IPS-18a (cell line): ENCODE measurements at regions not wholly inside any gene's neighbourhood (a gene's known extent, or its start where the extent isn't known, plus 50 kb on each side); places are given as distances from the start of the nearest gene placed in this dataset.
"Not testable (repeated sequence)": the region's sequence is repeated elsewhere in the genome, so short reads cannot be mapped to it uniquely, and the experiment has no call there.

Experiments
- H3K27ac ChIP-seq: one replicate; pipeline ENCODE4 v1.5.1; 2013; ENCODE audit warnings: low read length
- H3K27me3 ChIP-seq: one replicate; pipeline ENCODE4 v1.6.1; 2013; ENCODE audit warnings: mild to moderate bottlenecking, low read length; ENCODE audit not compliant: control insufficient read depth, insufficient read depth
- H3K36me3 ChIP-seq: one replicate; pipeline ENCODE4 v1.6.1; 2013; ENCODE audit warnings: low read depth, low read length; ENCODE audit not compliant: control insufficient read depth
- H3K4me1 ChIP-seq: one replicate; pipeline ENCODE4 v1.6.1; 2013; ENCODE audit warnings: low read depth, low read length; ENCODE audit not compliant: control insufficient read depth
- H3K4me3 ChIP-seq: one replicate; pipeline ENCODE4 v1.5.1; 2013; ENCODE audit warnings: low read length
- H3K9ac ChIP-seq: one replicate; pipeline ENCODE4 v1.6.1; 2013; ENCODE audit warnings: mild to moderate bottlenecking, low read length, moderate library complexity
- H3K9me3 ChIP-seq: one replicate; pipeline ENCODE4 v1.6.1; 2013; ENCODE audit warnings: low read depth, low read length; ENCODE audit not compliant: control insufficient read depth

DNA sequence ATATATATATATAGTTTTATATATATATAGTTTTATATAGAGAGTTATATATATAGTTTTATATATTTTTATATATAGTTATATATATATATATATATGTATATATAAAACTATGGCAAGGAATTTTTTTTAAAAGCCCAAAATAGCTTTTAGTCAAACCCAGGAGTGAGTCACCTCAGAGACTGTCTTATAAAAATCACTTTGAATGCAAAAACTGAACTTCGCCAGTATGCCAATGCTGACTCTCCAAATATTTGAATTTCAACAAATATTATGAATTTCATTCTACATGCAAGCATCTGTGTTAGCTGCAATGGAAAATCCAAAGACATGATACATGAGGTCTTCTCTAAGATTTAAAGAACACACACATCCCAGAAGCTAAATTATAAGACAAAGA lies 132.8 kb upstream of the NR2F2 start:
- no peaks in the 10 kb centered on the region for H3K36me3 ChIP-seq

GRCh38 chr15:96199111-96199510 lies 131.4 kb upstream of the NR2F2 start:
- H3K9ac ChIP-seq, result no peak overlapping the region
- no peaks in the 10 kb centered on the region for H3K27me3 ChIP-seq
- no peaks in the 10 kb centered on the region for H3K4me1 ChIP-seq
- no peak overlapping the region for H3K27ac ChIP-seq
- H3K4me3 ChIP-seq, result no peak overlapping the region
- no peaks in the 10 kb centered on the region for H3K36me3 ChIP-seq
- H3K9me3 ChIP-seq, result no peaks in the 10 kb centered on the region

More for the DNA sequence above, 132.8 kb upstream of the NR2F2 start:
- H3K4me1 ChIP-seq, result no peaks in the 10 kb centered on the region
- no peak overlapping the region for H3K4me3 ChIP-seq
- no peaks in the 10 kb centered on the region for H3K9me3 ChIP-seq
- no peak overlapping the region for H3K27ac ChIP-seq
- H3K27me3 ChIP-seq, result no peaks in the 10 kb centered on the region
- no peak overlapping the region for H3K9ac ChIP-seq

GRCh38 chr15:96200357-96200967 lies 130.0 kb upstream of the NR2F2 start:
- Histone ChIP-seq H3K4me1 (no peaks in the 10 kb centered on the region), H3K27me3 (no peaks in the 10 kb centered on the region), H3K9ac (no peak overlapping the region), H3K4me3 (no peak overlapping the region), H3K9me3 (no peaks in the 10 kb centered on the region), H3K36me3 (no peaks in the 10 kb centered on the region), H3K27ac (no peak overlapping the region)

DNA sequence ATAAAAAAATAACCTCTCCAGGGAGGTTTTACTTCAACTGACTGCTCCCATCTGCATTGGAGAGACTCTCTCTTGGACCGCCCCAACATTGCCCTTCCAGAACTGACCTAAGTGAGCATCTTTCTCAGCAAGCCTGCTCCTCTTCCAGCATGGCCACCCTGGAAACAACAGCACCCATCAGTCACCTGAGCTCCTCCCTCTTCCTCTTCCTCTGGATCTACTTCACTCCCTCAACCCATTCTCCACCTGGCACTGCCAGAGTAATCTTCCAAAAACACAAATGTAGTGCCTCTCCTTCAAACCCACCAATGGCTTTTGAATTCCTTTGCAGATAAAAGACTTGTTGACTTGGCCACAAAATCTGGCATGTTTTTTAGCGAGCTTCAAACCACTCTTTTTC lies 128.8 kb upstream of the NR2F2 start:
- Histone ChIP-seq H3K4me1 (no peaks in the 10 kb centered on the region), H3K9ac (no peak overlapping the region), H3K4me3 (no peak overlapping the region), H3K9me3 (no peaks in the 10 kb centered on the region), H3K27me3 (no peaks in the 10 kb centered on the region), H3K27ac (no peak overlapping the region), H3K36me3 (no peaks in the 10 kb centered on the region)

GRCh38 chr15:96205588-96205987 lies 124.9 kb upstream of the NR2F2 start:
- H3K36me3 ChIP-seq, H3K27ac ChIP-seq, H3K9ac ChIP-seq, H3K9me3 ChIP-seq, H3K27me3 ChIP-seq, H3K4me1 ChIP-seq, H3K4me3 ChIP-seq: not testable (repeated sequence)

DNA sequence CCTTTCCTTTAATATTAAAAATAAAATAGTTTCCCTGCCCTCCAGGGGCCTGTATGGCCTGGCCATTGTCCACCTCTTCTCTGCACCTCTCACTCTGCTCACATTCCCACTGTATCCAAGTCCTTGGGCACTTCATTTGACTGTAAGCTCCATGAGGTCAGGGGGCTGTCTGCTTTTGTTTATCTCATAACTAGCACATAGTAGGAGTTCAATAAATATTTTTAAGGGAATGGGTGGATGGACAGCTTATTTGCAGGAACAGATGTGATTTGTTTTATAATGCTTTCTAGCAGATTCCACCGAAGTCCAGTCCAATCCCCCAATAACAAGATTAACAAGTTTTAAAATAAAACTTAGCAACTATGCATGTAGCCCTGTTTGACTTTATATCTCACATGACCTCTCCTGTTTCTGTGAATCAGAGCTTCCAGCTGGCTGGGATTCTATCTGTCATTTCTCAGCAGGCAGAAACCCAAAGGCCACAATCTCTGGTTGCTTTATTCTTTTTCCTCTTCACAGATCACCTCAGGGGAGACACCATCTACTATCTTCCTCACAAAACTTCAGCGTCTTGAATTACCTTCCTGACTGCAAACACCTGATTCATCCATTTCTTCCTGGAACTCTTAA lies 123.0 kb upstream of the NR2F2 start:
- H3K27me3 ChIP-seq, result no peaks in the 10 kb centered on the region
- no peaks in the 10 kb centered on the region for H3K4me1 ChIP-seq
- no peak overlapping the region for H3K9ac ChIP-seq
- H3K36me3 ChIP-seq, result no peaks in the 10 kb centered on the region
- no peak overlapping the region for H3K27ac ChIP-seq
- no peaks in the 10 kb centered on the region for H3K9me3 ChIP-seq
- no peak overlapping the region for H3K4me3 ChIP-seq

DNA sequence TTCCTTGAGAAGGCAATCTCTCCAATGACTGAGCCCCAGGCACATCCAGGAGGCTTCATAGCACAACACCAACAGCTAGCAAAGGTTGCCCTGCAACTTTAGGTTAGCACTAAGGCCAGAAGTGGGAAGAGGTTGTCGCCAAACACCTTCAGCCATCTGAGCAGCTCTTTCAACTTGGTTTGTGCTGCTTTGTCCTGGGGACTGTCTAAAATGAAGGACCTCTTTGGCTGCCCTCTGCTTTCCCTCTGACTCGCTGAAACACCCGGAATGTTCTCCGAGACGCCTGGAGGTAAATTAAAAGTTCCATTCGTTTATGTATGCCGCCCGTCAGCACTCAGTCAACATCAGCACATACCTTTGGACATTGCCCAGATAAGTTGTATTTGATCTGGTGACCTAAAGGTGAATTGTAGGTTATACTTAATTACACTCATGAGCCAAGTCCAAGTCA lies 121.2 kb upstream of the NR2F2 start:
- H3K27me3 ChIP-seq, result no peaks in the 10 kb centered on the region
- no peaks in the 10 kb centered on the region for H3K36me3 ChIP-seq
- H3K9me3 ChIP-seq, result no peaks in the 10 kb centered on the region
- no peak overlapping the region for H3K27ac ChIP-seq
- no peak overlapping the region for H3K4me3 ChIP-seq
- H3K9ac ChIP-seq, result no peak overlapping the region
- no peaks in the 10 kb centered on the region for H3K4me1 ChIP-seq

DNA sequence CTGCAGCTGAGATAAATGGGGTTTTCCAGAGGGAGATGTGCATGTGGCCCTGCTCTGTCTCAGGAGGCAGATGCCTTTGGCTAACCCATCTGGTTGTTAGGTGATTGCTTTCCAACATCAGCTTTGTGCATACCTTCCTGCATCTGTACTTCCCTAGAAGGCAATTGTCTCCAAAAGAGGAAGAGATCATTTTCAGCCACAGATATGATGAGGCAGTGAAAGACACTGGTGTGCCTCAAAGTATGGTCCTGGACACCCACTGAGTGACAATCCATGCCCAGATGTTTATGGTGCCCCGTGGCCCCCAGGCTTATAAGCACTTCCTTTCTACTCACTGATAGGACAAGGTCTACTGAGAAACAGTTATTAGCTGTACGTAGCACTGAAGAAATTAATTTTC lies 117.5 kb upstream of the NR2F2 start:
- no peak overlapping the region for H3K9ac ChIP-seq
- no peak overlapping the region for H3K4me3 ChIP-seq
- no peak overlapping the region for H3K27ac ChIP-seq
- H3K27me3 ChIP-seq, result no peaks in the 10 kb centered on the region
- no peaks in the 10 kb centered on the region for H3K36me3 ChIP-seq
- H3K9me3 ChIP-seq, result no peaks in the 10 kb centered on the region
- H3K4me1 ChIP-seq, result no peaks in the 10 kb centered on the region

- no peak overlapping the region for H3K27ac ChIP-seq
- no peaks in the 10 kb centered on the region for H3K36me3 ChIP-seq
- no peaks in the 10 kb centered on the region for H3K27me3 ChIP-seq
- no peak overlapping the region for H3K4me3 ChIP-seq
- H3K9me3 ChIP-seq, result no peaks in the 10 kb centered on the region
- no peaks in the 10 kb centered on the region for H3K4me1 ChIP-seq
- H3K9ac ChIP-seq, result no peak overlapping the region
Observed at GRCh38 chr15:96213896-96214295, 116.6 kb upstream of the NR2F2 start.

GRCh38 chr15:96216481-96216880 lies 114.0 kb upstream of the NR2F2 start:
- not testable (repeated sequence) for H3K27ac ChIP-seq, H3K4me1 ChIP-seq, H3K9ac ChIP-seq, H3K4me3 ChIP-seq, H3K9me3 ChIP-seq, H3K27me3 ChIP-seq, H3K36me3 ChIP-seq

DNA sequence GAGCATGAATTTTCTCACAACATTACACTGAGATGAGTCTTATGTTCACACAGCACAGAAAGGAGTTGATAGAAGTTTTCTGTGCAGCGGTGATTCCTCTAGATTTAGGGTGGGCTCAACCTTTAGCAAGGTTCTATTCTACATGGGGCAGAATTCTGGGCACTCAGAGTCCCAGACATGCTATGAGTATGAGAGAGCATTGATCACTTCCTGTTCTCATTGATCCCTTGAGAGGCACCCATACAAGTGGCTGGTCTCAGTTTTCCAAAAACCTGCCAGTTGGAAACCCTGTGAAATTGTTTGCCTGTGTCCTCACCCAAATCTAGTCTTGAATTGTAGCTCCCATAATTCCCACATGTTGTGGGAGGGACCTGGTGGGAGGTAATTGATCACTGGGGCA lies 112.5 kb upstream of the NR2F2 start:
- Histone ChIP-seq H3K9me3 (no peaks in the 10 kb centered on the region), H3K4me1 (no peaks in the 10 kb centered on the region), H3K4me3 (no peak overlapping the region), H3K27me3 (no peaks in the 10 kb centered on the region), H3K36me3 (no peaks in the 10 kb centered on the region), H3K27ac (no peak overlapping the region), H3K9ac (no peak overlapping the region)
